NB4 (cell line): ENCODE measurements at regions not wholly inside any gene's neighbourhood (a gene's known extent, or its start where the extent isn't known, plus 50 kb on each side); places are given as distances from the start of the nearest gene placed in this dataset.

Experiments used
- CTCF ChIP-seq: IDR thresholded peaks from one replicate; pipeline ENCODE4 v1.5.1; 2012; ENCODE audit warnings: low read depth, low read length
- MYC ChIP-seq: IDR thresholded peaks from 2 replicates; pipeline ENCODE4 v1.6.1; 2011; ENCODE audit warnings: low read depth, low read length
- POLR2A ChIP-seq: IDR thresholded peaks from 2 replicates; pipeline ENCODE4 v1.6.1; 2011; ENCODE audit warnings: mild to moderate bottlenecking; ENCODE audit not compliant: insufficient read length; ENCODE audit errors: extremely low read depth

- TF ChIP-seq CTCF, result no peak
- no peak for TF ChIP-seq MYC
- no peak for TF ChIP-seq POLR2A
Observed at GRCh38 chr2:160649698-160650097, 156.1 kb upstream of the RBMS1 start.
